DND-41 (cell line): ENCODE measurements at regions not wholly inside any gene's neighbourhood (a gene's known extent, or its start where the extent isn't known, plus 50 kb on each side); places are given as distances from the start of the nearest gene placed in this dataset.

Experiments used
- CTCF ChIP-seq: IDR thresholded peaks from 2 replicates; pipeline ENCODE4 v1.5.1; 2012; ENCODE audit warnings: borderline replicate concordance, low read length, moderate library complexity, mild to moderate bottlenecking; ENCODE audit not compliant: poor library complexity, severe bottlenecking; ENCODE audit errors: extremely low read depth
- EZH2 ChIP-seq: IDR thresholded peaks from 3 replicates; pipeline ENCODE4 v1.6.1; 2012; ENCODE audit warnings: borderline replicate concordance, low read depth, mild to moderate bottlenecking, moderate library complexity, low read length, inconsistent platforms; ENCODE audit not compliant: severe bottlenecking

GRCh38 chr2:146992466-146992865, 852.4 kb upstream of the ACVR2A start:
- TF ChIP-seq CTCF (no peak), EZH2 (no peak)
